WTC11 (cell line): ENCODE measurements at regions not wholly inside any gene's neighbourhood (a gene's known extent, or its start where the extent isn't known, plus 50 kb on each side); places are given as distances from the start of the nearest gene placed in this dataset.

Source experiments
- CTCF ChIP-seq: fragments of 200-600 bp; IDR thresholded peaks from 2 replicates; pipeline ENCODE4 v1.8.0; 2022; ENCODE audit warnings: antibody characterized with exemption
- E2F1 ChIP-seq: sonication (generic); formaldehyde crosslinking; IDR thresholded peaks from 2 replicates; pipeline ENCODE4 v1.8.0; 2022; ENCODE audit warnings: mild to moderate bottlenecking, missing genetic modification reagents
- MAX ChIP-seq: sonication (generic); formaldehyde crosslinking; IDR thresholded peaks from 2 replicates; pipeline ENCODE4 v1.8.0; 2022; ENCODE audit warnings: mild to moderate bottlenecking, missing genetic modification reagents
- NFYB ChIP-seq: sonication (generic); formaldehyde crosslinking; conservative IDR thresholded peaks from 2 replicates; pipeline ENCODE4 v1.8.0; 2022; ENCODE audit warnings: low read depth, missing genetic modification reagents
- NR1H2 ChIP-seq: sonication (generic); formaldehyde crosslinking; IDR thresholded peaks from 2 replicates; pipeline ENCODE4 v1.9.0; 2021; ENCODE audit warnings: mild to moderate bottlenecking, moderate library complexity, missing genetic modification reagents
- PREB ChIP-seq: sonication (generic); formaldehyde crosslinking; IDR thresholded peaks from 2 replicates; pipeline ENCODE4 v1.8.1; 2022; ENCODE audit warnings: mild to moderate bottlenecking, missing genetic modification reagents, moderate library complexity, borderline replicate concordance
- USF2 ChIP-seq: sonication (generic); formaldehyde crosslinking; IDR thresholded peaks from 2 replicates; pipeline ENCODE4 v1.8.1; 2023; ENCODE audit warnings: mild to moderate bottlenecking, missing genetic modification reagents, moderate library complexity
- ZNF121 ChIP-seq: sonication (generic); formaldehyde crosslinking; IDR thresholded peaks from 2 replicates; pipeline ENCODE4 v1.8.0; 2023; ENCODE audit warnings: missing genetic modification reagents

- TF ChIP-seq E2F1 (CRISPR knock-in tag) (no peak), CTCF (no peak), USF2 (no peak), NR1H2 (CRISPR knock-in tag) (no peak), ZNF121 (CRISPR knock-in tag) (no peak), NFYB (no peak), PREB (CRISPR knock-in tag) (no peak), MAX (CRISPR knock-in tag) (no peak)
Measured at GRCh38 chr5:142242272-142242671, 82.5 kb downstream of the SPRY4 start.
